ENCODE measurements at regions not wholly inside any gene's neighbourhood (a gene's known extent, or its start where the extent isn't known, plus 50 kb on each side); places are given as distances from the start of the nearest gene placed in this dataset.

DNA sequence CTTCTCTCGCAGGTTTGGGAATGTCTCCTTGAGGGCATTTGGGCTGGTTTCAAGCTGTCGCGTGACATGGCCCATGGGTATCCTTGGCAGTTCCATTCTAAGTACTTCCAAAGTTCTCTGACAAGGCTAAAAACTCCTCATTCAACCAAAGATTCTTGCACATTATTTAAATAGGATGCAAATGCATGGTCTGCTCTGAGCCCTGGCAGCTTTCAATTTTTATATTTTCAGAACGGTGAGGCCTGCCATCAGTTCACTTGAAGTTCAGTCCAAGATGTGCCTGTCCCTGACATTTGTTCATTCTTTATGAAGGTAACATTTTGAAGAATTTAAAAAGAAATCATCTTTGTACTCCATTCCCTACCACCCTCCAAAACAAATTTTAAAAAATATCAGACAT is 160.0 kb downstream of the KCNA5 start:
- TF ChIP-seq, protein P1, sequence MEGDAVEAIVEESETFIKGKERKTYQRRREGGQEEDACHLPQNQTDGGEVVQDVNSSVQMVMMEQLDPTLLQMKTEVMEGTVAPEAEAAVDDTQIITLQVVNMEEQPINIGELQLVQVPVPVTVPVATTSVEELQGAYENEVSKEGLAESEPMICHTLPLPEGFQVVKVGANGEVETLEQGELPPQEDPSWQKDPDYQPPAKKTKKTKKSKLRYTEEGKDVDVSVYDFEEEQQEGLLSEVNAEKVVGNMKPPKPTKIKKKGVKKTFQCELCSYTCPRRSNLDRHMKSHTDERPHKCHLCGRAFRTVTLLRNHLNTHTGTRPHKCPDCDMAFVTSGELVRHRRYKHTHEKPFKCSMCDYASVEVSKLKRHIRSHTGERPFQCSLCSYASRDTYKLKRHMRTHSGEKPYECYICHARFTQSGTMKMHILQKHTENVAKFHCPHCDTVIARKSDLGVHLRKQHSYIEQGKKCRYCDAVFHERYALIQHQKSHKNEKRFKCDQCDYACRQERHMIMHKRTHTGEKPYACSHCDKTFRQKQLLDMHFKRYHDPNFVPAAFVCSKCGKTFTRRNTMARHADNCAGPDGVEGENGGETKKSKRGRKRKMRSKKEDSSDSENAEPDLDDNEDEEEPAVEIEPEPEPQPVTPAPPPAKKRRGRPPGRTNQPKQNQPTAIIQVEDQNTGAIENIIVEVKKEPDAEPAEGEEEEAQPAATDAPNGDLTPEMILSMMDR (IDR thresholded peaks at IDR 0.05), result no peak
- TF ChIP-seq POLR2A (IDR thresholded peaks at IDR 0.05) (no peak), EP300 (IDR thresholded peaks at IDR 0.05) (no peak)

Measured in ovary (tissue), 3 donors.